GM23248 (cell line): ENCODE measurements at regions not wholly inside any gene's neighbourhood (a gene's known extent, or its start where the extent isn't known, plus 50 kb on each side); places are given as distances from the start of the nearest gene placed in this dataset.

ENCODE experiments used
- EZH2 ChIP-seq: fragments of 200-600 bp; sonication (generic); IDR thresholded peaks from 2 replicates; pipeline ENCODE4 v1.6.1; 2018; ENCODE audit warnings: antibody characterized with exemption, mild to moderate bottlenecking; ENCODE audit not compliant: insufficient read depth, poor library complexity, severe bottlenecking
- EZH2phosphoT487 ChIP-seq: fragments of 200-600 bp; sonication (generic); IDR thresholded peaks from 2 replicates; pipeline ENCODE4 v1.6.1; 2018; ENCODE audit warnings: antibody characterized with exemption, moderate library complexity, mild to moderate bottlenecking, low read depth; ENCODE audit not compliant: insufficient read depth

DNA sequence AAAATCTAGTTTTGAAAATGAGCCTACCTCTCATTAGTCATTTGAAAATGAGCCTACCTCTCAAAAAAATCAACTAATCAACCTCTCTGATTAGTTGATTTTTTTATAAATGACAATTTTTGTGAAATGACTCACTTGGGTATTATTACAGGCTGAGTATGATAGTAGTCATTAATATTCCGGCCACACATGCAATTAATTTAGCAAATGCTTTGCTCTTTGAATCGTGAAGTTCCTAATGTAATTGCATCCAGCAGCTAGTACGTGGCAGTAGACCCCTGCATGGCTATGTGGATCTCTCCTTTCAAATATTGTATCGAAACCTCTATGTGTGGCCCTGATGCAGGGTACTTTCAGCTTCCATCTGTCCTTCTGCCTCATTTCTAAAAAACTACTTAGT, 245.9 kb upstream of the PHYHIPL start:
- TF ChIP-seq EZH2 (no peak), EZH2phosphoT487 (no peak)
